IMR-90 (cell line): ENCODE measurements at regions not wholly inside any gene's neighbourhood (a gene's known extent, or its start where the extent isn't known, plus 50 kb on each side); places are given as distances from the start of the nearest gene placed in this dataset.

ENCODE experiments used
- CEBPB ChIP-seq: IDR thresholded peaks from 2 replicates; pipeline ENCODE4 v1.6.1; 2012; ENCODE audit warnings: low read depth, low read length, improper control_type of control experiment
- CHD1 ChIP-seq: IDR thresholded peaks from 2 replicates; pipeline ENCODE4 v1.6.1; 2012; ENCODE audit warnings: low read depth, low read length, improper control_type of control experiment
- CTCF ChIP-seq: conservative IDR thresholded peaks from 2 replicates; pipeline ENCODE4 v1.5.1; 2012; ENCODE audit warnings: mild to moderate bottlenecking, low read depth, low read length, improper control_type of control experiment
- NFE2L2 ChIP-seq: fragments of 150-350 bp; IDR thresholded peaks from 2 replicates; pipeline ENCODE4 v1.6.1; 2016; ENCODE audit warnings: low read depth, mild to moderate bottlenecking, low read length

GRCh38 chr5:117863586-117864296, 1124.6 kb downstream of the DTWD2 start:
- TF ChIP-seq CHD1 (no peak), NFE2L2 (no peak), CEBPB (no peak), CTCF (no peak)
